Activated CD4-positive, alpha-beta T cell treated with anti-CD3 and anti-CD28 coated beads for 36 hours (primary cell): ENCODE measurements at regions not wholly inside any gene's neighbourhood (a gene's known extent, or its start where the extent isn't known, plus 50 kb on each side); places are given as distances from the start of the nearest gene placed in this dataset.

ENCODE experiments used
- ATAC-seq: fragments of 200-7000 bp; cut with Tn5 transposase; one replicate; pipeline ENCODE4 v1.10.0; 2021; ENCODE audit warnings: mild to moderate bottlenecking, moderate library complexity
- CTCF ChIA-PET: fragments of 350-600 bp; sonication (Branson Sonifier 250); formaldehyde crosslinking; loops from one replicate; lab custom pipeline; 2021; ENCODE audit warnings: antibody characterized with exemption; lab: Charles Lee
- POLR2A ChIA-PET: fragments of 350-600 bp; sonication (Branson Sonifier 250); formaldehyde crosslinking; loops from one replicate; lab custom pipeline; 2021; ENCODE audit warnings: antibody characterized with exemption, inconsistent platforms; lab: Charles Lee
- DNase-seq: peaks from one replicate; pipeline ENCODE4 v3.0.0-alpha.2; 2020
- H3K27ac Mint-ChIP-seq: one replicate; pipeline ENCODE4 v1.8.0; 2021; ENCODE audit warnings: mixed read lengths
- H3K27me3 Mint-ChIP-seq: one replicate; pipeline ENCODE4 v1.8.0; 2021; ENCODE audit warnings: mixed read lengths
- H3K36me3 Mint-ChIP-seq: one replicate; pipeline ENCODE4 v1.8.0; 2021; ENCODE audit warnings: low read depth, mixed read lengths
- H3K4me1 Mint-ChIP-seq: one replicate; pipeline ENCODE4 v1.8.0; 2021; ENCODE audit warnings: mixed read lengths
- H3K4me3 Mint-ChIP-seq: one replicate; pipeline ENCODE4 v1.8.0; 2021; ENCODE audit warnings: mild to moderate bottlenecking, moderate library complexity, mixed read lengths
- H3K9me3 Mint-ChIP-seq: one replicate; pipeline ENCODE4 v1.8.0; 2021; ENCODE audit warnings: low read depth, mixed read lengths
- intact Hi-C, 2 experiments: fragments of 100-400 bp; cut with DNase I in 1 of 2; cut with micrococcal nuclease in 1 of 2; formaldehyde crosslinking; loops; one replicate each; pipeline versions ENCODE4 v1.14.2 to v1.15.1; 2022 to 2024; cut with DNase I, micrococcal nuclease

GRCh38 chr6:2514965-2515543 lies 235.7 kb downstream of the MYLK4 start:
- no peaks in the 10 kb centered on the region for H3K9me3 Mint-ChIP-seq
- H3K27me3 Mint-ChIP-seq, result peaks cover 17% of the 10 kb centered on the region
- H3K27ac Mint-ChIP-seq, result no peak overlapping the region
- no peak for ATAC-seq
- H3K4me3 Mint-ChIP-seq, result no peak overlapping the region
- no peaks in the 10 kb centered on the region for H3K4me1 Mint-ChIP-seq
- H3K36me3 Mint-ChIP-seq, result no peaks in the 10 kb centered on the region
- CTCF ChIA-PET, result interaction anchor here (1.2 kb wide), 1 partner anchor 13 kb away, joined by 3 read pairs; no protein-coding TSS in a partner anchor
- no peak for DNase-seq
- POLR2A ChIA-PET, result no interaction called here
- intact Hi-C loops, result no loop called here

- Mint-ChIP-seq H3K4me1 (no peaks in the 10 kb centered on the region), H3K4me3 (no peak overlapping the region), H3K27ac (no peak overlapping the region), H3K27me3 (peaks cover 28% of the 10 kb centered on the region), H3K36me3 (no peaks in the 10 kb centered on the region), H3K9me3 (no peaks in the 10 kb centered on the region)
- CTCF ChIA-PET, result no interaction called here
- ATAC-seq (no peak), DNase-seq (no peak)
- intact Hi-C loops, result no loop called here
- POLR2A ChIA-PET, result no interaction called here
Observed at GRCh38 chr6:2512802-2513201, 237.9 kb downstream of the MYLK4 start.

GRCh38 chr6:2510316-2510715 lies 240.4 kb downstream of the MYLK4 start:
- intact Hi-C loops, result no loop called here
- ATAC-seq (no peak), DNase-seq (no peak)
- Mint-ChIP-seq H3K9me3 (no peaks in the 10 kb centered on the region), H3K4me1 (no peaks in the 10 kb centered on the region), H3K27me3 (peaks cover 46% of the 10 kb centered on the region), H3K4me3 (no peak overlapping the region), H3K36me3 (no peaks in the 10 kb centered on the region), H3K27ac (no peak overlapping the region)
- ChIA-PET POLR2A (no interaction called here), CTCF (interaction anchor here (1.3 kb wide), 1 partner anchor 13 kb away, joined by 5 read pairs; no protein-coding TSS in a partner anchor)

DNA sequence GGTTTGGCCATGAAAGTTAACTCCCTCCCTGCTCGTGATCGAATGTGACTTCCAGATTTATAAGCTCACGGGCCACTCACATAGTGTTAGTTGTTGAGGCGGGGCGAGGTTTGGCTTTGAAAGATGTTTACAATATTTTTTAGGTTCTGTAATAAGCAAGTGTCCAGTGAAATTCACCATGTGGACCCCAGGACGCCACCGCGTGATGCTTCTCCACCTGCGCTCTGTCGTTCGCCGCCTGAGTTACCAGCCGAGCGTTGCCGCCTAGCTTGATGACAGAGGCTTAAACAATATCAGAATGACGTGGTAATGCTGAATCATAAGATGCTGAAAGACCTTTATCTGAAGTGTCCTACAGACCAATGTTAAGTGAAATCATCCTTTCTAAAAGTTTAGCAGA lies 241.0 kb downstream of the MYLK4 start:
- POLR2A ChIA-PET, result no interaction called here
- CTCF ChIA-PET, result no interaction called here
- Mint-ChIP-seq H3K9me3 (no peaks in the 10 kb centered on the region), H3K27ac (no peak overlapping the region), H3K4me3 (no peak overlapping the region), H3K27me3 (peaks cover 45% of the 10 kb centered on the region), H3K36me3 (no peaks in the 10 kb centered on the region), H3K4me1 (no peaks in the 10 kb centered on the region)
- DNase-seq (no peak), ATAC-seq (no peak)
- intact Hi-C loops, result no loop called here

DNA sequence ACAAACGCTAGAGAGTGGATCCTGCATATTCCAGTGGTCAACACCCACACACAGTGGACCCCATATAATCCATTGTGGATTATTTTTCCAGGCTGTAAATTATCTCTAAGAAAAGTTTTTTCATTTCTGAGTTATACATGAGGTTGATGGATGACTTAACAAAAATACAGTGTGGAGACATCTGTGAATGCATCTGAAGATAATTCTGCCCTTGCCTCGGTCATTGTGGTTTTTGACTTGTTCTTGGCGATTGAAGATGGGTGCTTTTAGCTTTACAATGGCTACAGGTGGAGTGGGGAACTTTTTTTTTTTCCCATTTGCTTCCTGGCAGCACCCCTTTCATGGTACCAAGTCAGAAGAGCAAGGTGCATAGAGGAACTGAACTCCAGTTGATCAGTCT lies 242.7 kb downstream of the MYLK4 start:
- H3K4me3 Mint-ChIP-seq, result no peak overlapping the region
- peaks cover 47% of the 10 kb centered on the region for H3K27me3 Mint-ChIP-seq
- H3K27ac Mint-ChIP-seq, result no peak overlapping the region
- no peaks in the 10 kb centered on the region for H3K9me3 Mint-ChIP-seq
- CTCF ChIA-PET, result interaction anchor here (0.6 to 1.1 kb wide), 2 partner anchors 14 to 16 kb away, joined by 3 to 4 read pairs; no protein-coding TSS in a partner anchor
- ATAC-seq (no peak), DNase-seq (no peak)
- intact Hi-C loops, result no loop called here
- H3K4me1 Mint-ChIP-seq, result no peaks in the 10 kb centered on the region
- POLR2A ChIA-PET, result no interaction called here
- no peaks in the 10 kb centered on the region for H3K36me3 Mint-ChIP-seq

- ChIA-PET POLR2A (no interaction called here), CTCF (interaction anchor here (0.6 to 1.1 kb wide), 2 partner anchors 15 to 17 kb away, joined by 3 to 4 read pairs; no protein-coding TSS in a partner anchor)
- Mint-ChIP-seq H3K4me3 (no peak overlapping the region), H3K27ac (no peak overlapping the region), H3K9me3 (no peaks in the 10 kb centered on the region), H3K27me3 (peaks cover 47% of the 10 kb centered on the region), H3K4me1 (no peaks in the 10 kb centered on the region), H3K36me3 (no peaks in the 10 kb centered on the region)
- ATAC-seq, result no peak
- intact Hi-C loops, result no loop called here
- no peak for DNase-seq
Observed at GRCh38 chr6:2507521-2508037, 243.1 kb downstream of the MYLK4 start.

GRCh38 chr6:2507016-2507415 lies 243.7 kb downstream of the MYLK4 start:
- CTCF ChIA-PET, result interaction anchor here (0.6 to 1.1 kb wide), 3 partner anchors 15 to 1786 kb away, joined by 3 to 4 read pairs (median 4); no protein-coding TSS in a partner anchor

DNA sequence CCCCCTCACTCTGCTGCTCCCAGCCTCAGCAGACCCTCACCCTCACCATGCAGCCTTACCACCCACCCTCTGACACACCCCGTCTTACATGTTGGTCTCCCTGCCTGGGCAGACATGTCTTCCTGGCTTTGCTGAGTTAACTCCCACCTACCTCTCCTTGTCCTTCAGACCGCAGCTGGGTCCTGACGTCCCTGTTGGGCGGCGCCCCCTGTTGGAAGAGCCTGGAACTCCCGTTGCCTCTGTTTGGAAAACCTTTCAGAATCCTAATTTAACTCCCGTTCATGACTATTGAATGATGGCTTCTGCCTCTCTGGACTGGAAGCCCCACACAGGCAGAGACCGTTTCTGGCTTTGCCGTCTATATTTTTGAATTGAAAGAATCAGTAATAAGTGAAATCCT lies 245.1 kb downstream of the MYLK4 start:
- Mint-ChIP-seq H3K36me3 (no peaks in the 10 kb centered on the region), H3K9me3 (no peaks in the 10 kb centered on the region), H3K4me3 (no peak overlapping the region), H3K4me1 (no peaks in the 10 kb centered on the region), H3K27ac (no peak overlapping the region), H3K27me3 (peaks cover 39% of the 10 kb centered on the region)
- ChIA-PET POLR2A (no interaction called here), CTCF (interaction anchor here (1.5 kb wide), 1 partner anchor 129 kb away, joined by 4 read pairs; no protein-coding TSS in a partner anchor)
- ATAC-seq (no peak), DNase-seq (peak; percentile 24)
- intact Hi-C loops, result no loop called here

More at GRCh38 chr6:2507016-2507415, 243.7 kb downstream of the MYLK4 start:
- no peak overlapping the region for H3K4me3 Mint-ChIP-seq
- DNase-seq (no peak), ATAC-seq (no peak)
- H3K27ac Mint-ChIP-seq, result no peak overlapping the region
- H3K9me3 Mint-ChIP-seq, result no peaks in the 10 kb centered on the region
- no peaks in the 10 kb centered on the region for H3K36me3 Mint-ChIP-seq
- peaks cover 46% of the 10 kb centered on the region for H3K27me3 Mint-ChIP-seq
- H3K4me1 Mint-ChIP-seq, result no peaks in the 10 kb centered on the region
- POLR2A ChIA-PET, result no interaction called here
- intact Hi-C loops, result no loop called here

DNA sequence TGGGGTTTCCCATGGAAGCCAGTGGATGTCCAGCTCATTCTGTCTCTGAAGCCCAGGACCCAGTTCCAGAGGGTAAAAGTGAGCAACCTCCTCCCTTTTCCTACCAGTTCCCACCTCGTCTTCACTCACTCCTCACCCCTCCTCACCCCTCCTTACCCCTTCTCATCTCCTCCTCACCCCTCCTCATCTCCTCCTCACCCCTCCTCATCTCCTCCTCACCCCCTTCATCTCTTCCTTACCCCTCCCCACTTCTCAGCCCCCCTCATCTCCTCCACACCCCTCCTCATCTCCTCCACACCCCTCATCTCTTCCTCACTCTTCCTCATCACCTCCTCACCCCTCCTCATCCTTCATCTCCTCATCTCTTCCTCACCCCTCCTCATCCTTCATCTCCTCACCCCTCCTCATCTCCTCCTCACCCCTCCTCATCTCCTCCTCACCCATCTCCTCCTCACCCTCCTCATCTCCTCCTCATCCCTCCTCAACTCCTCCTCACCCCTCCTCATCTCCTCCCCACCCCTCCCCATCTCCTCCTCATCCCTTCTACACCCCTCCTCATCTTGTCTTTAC lies 246.1 kb downstream of the MYLK4 start:
- Mint-ChIP-seq H3K27me3 (peaks cover 33% of the 10 kb centered on the region), H3K27ac (no peak overlapping the region), H3K36me3 (no peaks in the 10 kb centered on the region), H3K4me3 (no peak overlapping the region), H3K9me3 (no peaks in the 10 kb centered on the region), H3K4me1 (no peaks in the 10 kb centered on the region)
- ATAC-seq (no peak), DNase-seq (no peak)
- intact Hi-C loops, result no loop called here
- POLR2A ChIA-PET, result no interaction called here
- CTCF ChIA-PET, result no interaction called here

GRCh38 chr6:2503816-2504494 lies 246.8 kb downstream of the MYLK4 start:
- intact Hi-C loops, result no loop called here
- H3K4me1 Mint-ChIP-seq, result no peaks in the 10 kb centered on the region
- ChIA-PET CTCF (no interaction called here), POLR2A (no interaction called here)
- DNase-seq (no peak), ATAC-seq (no peak)
- no peak overlapping the region for H3K27ac Mint-ChIP-seq
- H3K27me3 Mint-ChIP-seq, result peaks cover 32% of the 10 kb centered on the region
- H3K4me3 Mint-ChIP-seq, result no peak overlapping the region
- no peaks in the 10 kb centered on the region for H3K36me3 Mint-ChIP-seq
- no peaks in the 10 kb centered on the region for H3K9me3 Mint-ChIP-seq

DNA sequence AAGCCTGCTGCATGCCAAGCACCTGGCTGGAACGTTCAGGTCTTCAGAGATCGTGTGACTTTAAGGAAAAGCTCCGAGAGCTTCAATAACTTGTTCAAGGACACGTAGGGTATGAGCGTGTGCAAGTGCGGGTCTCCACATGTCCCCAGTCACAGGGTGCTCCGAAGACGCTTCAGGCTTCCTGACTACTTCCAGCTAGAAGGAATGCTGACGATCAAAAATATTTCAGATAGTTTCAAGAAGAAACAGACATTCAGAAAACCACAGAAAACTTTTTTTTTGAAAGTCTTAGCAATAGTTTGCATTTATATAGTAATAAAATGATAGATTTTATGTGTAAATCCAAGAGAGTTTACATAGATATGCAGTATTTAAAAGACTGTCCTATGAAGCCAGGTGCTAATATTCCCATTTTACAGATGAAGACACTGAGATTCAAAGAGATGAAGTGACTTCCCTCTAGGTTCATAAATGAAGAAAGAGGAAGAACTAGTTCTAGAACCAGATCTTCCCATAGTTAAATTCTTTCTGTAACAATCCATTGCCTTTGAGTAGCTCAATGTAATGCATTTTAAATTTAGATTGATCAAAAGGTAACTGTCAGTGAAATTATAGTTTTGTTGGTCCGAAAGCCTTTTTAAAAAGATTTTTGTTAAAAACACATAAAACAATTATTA lies 247.6 kb downstream of the MYLK4 start:
- ChIA-PET POLR2A (no interaction called here), CTCF (no interaction called here)
- Mint-ChIP-seq H3K36me3 (no peaks in the 10 kb centered on the region), H3K4me3 (no peak overlapping the region), H3K27me3 (peaks cover 26% of the 10 kb centered on the region), H3K4me1 (no peaks in the 10 kb centered on the region), H3K9me3 (no peaks in the 10 kb centered on the region), H3K27ac (no peak overlapping the region)
- no peak for ATAC-seq
- no peak for DNase-seq
- intact Hi-C loops, result no loop called here
